ENCODE measurements at regions not wholly inside any gene's neighbourhood (a gene's known extent, or its start where the extent isn't known, plus 50 kb on each side); places are given as distances from the start of the nearest gene placed in this dataset.
A peak's percentile ranks its signal among the peaks of the same experiment; 100 is the strongest.
"Not testable (repeated sequence)": the region's sequence is repeated elsewhere in the genome, so short reads cannot be mapped to it uniquely, and the experiment has no call there.

DNA sequence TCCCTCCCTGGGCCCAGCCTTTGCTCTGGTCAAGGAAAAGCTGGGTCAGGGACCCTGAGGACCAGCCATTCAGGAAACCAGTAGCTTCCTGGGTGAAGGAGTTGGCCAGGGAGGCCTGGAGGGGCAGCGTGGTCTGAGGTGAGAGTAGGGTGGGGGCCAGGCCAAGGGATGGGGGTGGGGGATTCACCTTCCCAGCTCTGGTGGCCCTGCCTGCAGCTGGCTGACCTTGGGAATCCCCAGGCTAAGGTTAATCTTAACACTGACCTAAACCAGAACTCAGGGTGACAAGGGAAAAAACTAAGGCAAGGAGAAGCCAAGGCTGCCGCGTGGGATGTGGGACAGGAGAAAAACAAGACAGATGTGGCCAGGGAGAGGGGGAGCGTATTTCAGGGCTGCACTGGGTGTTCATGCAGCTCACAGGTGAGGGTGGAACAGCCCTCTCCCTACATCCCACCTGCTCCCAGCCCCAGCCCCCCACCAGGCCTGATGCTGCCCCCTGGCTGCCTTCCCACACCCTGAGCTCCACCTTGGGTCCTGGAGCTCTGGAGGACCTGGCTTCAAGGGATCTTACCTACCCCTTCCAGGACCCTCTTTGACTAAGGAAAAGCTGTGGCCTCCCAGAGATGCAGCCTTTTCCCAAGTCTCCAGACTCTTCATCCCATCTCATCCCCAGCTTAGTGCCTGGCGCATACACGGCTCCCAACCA is 132.7 kb upstream of the GRK3 start:
- H3K36me3 ChIP-seq; H3K27ac ChIP-seq; H3K4me3 ChIP-seq; H3K4me1 ChIP-seq; H3K27me3 ChIP-seq; H3K9me3 ChIP-seq; DNase-seq (ENCODE audit: low spot score in 2 of 2); intact Hi-C loops (cut with DNase I): not testable (repeated sequence)

DNA sequence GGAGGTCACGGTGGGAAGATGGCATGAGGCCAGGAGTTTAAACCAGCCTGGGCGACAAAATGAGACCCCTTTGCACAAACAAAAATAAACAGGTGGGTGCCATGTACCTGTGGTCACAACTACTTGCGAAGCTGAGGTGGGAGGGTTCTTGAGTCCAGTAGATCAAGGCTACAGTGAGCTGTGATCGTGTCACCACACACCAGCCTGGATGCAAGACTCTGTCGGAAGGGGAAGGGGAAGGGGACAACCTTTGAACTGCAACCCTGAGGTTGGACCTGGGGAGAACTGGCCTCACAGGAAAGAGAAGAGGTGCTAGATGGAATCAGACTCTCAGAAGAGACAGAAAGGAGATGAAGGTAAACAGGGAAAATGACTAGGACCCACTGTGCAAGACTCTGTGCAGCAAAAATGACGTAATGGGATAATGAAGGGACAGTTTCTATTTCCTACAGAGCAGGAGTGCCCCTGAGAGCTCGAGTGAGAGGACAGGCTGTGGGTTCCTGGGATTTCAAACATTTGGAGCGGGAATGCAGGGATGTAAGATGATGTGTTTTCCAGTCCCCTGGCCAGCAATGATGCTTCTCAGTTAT is 131.0 kb upstream of the GRK3 start:
- intact Hi-C loops (cut with DNase I); DNase-seq (ENCODE audit: low spot score in 2 of 2); H3K36me3 ChIP-seq: not testable (repeated sequence)

DNA sequence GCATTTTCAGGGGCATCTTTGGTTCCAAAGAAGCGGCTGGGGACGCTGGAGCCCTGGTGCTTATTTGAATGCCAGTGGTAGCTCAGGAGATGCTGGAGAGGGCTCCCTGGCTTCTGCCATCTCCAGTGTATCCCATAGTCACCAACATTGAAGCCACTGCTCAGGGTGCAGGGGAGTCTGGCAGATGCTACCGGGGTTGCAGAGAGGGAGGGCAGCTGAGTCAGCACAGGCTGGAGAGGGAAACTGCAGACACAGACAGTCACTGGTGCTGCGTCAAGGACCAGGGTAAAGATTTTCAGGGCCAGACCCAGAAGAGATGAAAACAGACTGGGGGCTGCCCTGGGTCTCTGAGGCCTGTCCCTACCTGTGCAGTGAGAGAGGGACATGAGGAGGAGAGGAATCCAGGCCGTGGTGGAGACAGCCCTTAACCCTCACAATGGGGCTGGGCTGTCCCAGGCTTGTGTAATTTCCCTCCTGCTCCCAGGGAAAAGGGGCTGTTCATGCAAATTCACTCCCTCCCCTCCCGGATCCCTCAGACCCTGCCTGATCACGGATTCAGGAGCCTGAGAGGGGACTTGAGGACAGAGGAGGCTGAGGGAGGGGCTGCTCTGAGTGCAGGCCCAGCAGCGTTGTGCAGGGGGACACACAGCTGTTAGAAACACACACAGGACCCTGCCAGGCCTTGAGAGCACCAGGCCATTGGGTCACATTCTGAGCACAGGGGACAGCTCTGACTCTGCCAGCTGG is 126.9 kb upstream of the GRK3 start:
- no peaks in the 10 kb centered on the region for H3K27me3 ChIP-seq
- intact Hi-C loops (cut with DNase I) = no loop called here
- DNase-seq (ENCODE audit: low spot score in 2 of 2) = no peak
- H3K27ac ChIP-seq = no peak overlapping the region
- no peak overlapping the region for H3K4me3 ChIP-seq
- no peaks in the 10 kb centered on the region for H3K36me3 ChIP-seq
- TF ChIP-seq, protein P1, sequence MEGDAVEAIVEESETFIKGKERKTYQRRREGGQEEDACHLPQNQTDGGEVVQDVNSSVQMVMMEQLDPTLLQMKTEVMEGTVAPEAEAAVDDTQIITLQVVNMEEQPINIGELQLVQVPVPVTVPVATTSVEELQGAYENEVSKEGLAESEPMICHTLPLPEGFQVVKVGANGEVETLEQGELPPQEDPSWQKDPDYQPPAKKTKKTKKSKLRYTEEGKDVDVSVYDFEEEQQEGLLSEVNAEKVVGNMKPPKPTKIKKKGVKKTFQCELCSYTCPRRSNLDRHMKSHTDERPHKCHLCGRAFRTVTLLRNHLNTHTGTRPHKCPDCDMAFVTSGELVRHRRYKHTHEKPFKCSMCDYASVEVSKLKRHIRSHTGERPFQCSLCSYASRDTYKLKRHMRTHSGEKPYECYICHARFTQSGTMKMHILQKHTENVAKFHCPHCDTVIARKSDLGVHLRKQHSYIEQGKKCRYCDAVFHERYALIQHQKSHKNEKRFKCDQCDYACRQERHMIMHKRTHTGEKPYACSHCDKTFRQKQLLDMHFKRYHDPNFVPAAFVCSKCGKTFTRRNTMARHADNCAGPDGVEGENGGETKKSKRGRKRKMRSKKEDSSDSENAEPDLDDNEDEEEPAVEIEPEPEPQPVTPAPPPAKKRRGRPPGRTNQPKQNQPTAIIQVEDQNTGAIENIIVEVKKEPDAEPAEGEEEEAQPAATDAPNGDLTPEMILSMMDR (IDR thresholded peaks at IDR 0.05) = no peak
- no peaks in the 10 kb centered on the region for H3K4me1 ChIP-seq
- H3K9me3 ChIP-seq = no peaks in the 10 kb centered on the region

More for the DNA sequence above, 131.0 kb upstream of the GRK3 start:
- not testable (repeated sequence) for H3K4me3 ChIP-seq, H3K9me3 ChIP-seq, H3K4me1 ChIP-seq, H3K27me3 ChIP-seq, H3K27ac ChIP-seq

DNA sequence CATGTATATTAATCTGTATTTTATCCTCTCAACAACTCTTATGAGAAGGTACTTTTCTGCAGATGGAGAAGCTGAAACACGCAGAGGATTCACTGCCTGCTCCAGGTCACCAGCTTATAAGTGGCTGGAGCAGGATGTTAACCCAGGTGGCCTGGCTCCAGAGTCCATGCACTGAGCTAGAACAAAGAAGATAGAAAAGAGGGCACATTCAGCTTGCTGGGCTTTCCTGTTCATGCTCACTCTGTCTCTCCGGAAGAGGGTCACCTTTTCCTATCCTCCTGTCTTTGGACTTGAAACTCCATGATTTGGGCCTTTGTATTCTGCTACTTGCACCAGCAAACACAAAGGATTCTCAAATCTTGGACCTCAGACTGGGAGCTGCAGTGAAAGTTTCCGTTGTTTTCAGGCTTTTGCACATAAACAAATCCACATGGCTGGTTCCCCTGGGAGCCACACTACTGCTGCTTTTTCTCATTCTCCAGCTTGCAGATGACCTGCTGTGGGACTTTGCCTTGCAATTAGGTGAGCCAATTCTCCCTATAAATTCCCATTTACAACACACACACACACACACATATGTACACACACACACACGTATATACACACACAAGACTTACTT is 117.3 kb upstream of the GRK3 start:
- Histone ChIP-seq H3K9me3 (no peaks in the 10 kb centered on the region), H3K36me3 (no peaks in the 10 kb centered on the region), H3K4me1 (peaks cover 5 to 17% of the 10 kb centered on the region in 2 donors), H3K27me3 (no peaks in the 10 kb centered on the region), H3K4me3 (no peak overlapping the region), H3K27ac (no peak overlapping the region)
- DNase-seq (ENCODE audit: low spot score in 2 of 2) = no peak
- TF ChIP-seq, protein P1 (IDR thresholded peaks at IDR 0.05) = no peak
- intact Hi-C loops (cut with DNase I) = loop anchor here (5.0 kb wide), 2 partner anchors 255 to 325 kb away; no protein-coding TSS in a partner anchor

- H3K27ac ChIP-seq = peak overlapping the region; percentile 80 to 81
- peaks cover 5 to 17% of the 10 kb centered on the region in 2 donors for H3K4me1 ChIP-seq
- intact Hi-C loops (cut with DNase I) = loop anchor here (5.0 kb wide), 2 partner anchors 254 to 324 kb away; no protein-coding TSS in a partner anchor
- DNase-seq (ENCODE audit: low spot score in 2 of 2) = peak; percentile 41 to 92
- TF ChIP-seq, protein P1 (IDR thresholded peaks at IDR 0.05) = peak; percentile 87 to 90 (median 89)
- no peaks in the 10 kb centered on the region for H3K9me3 ChIP-seq
- no peaks in the 10 kb centered on the region for H3K27me3 ChIP-seq
- no peaks in the 10 kb centered on the region for H3K36me3 ChIP-seq
- H3K4me3 ChIP-seq = peak overlapping the region; percentile 76 to 95
Measured at GRCh38 chr22:25447686-25448434, 116.6 kb upstream of the GRK3 start.

DNA sequence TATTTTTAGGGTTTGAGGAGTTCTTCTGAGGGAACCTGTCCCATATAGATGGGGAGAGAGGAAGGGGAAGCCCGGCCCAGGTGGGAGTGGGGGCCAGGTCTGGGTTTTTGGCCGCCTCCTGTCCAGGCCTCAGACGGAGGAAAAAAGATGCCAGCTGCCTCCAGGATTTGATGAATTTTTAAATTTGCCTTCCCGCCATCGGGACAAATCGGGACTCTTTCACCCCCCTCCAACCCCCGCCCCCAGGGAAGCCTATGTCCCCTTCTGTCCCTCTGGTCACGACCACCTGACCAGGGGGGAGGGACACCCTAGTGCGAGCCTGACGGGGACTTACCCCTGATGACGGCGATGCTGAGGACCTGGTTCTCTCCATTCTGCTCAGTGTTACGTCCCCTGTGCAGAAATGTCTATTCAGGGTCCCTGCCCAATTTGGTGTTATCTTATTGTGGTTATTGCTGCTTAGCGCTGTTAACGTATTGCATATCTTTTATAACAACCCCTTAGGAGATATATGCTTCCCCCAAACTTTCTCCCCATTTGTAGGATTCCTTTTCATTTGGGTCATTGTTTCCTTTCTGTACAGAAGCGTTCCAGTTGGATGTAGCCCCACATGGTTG is 115.9 kb upstream of the GRK3 start:
- Histone ChIP-seq H3K9me3 (no peaks in the 10 kb centered on the region), H3K27me3 (no peaks in the 10 kb centered on the region), H3K4me3 (peak overlapping the region; percentile 76 to 95), H3K27ac (peak overlapping the region; percentile 80 to 81), H3K4me1 (peaks cover 5 to 17% of the 10 kb centered on the region in 2 donors), H3K36me3 (peaks cover 0 to 3% of the 10 kb centered on the region in 2 donors)
- TF ChIP-seq, protein P1 (IDR thresholded peaks at IDR 0.05) = no peak
- DNase-seq (ENCODE audit: low spot score in 2 of 2) = no peak
- intact Hi-C loops (cut with DNase I) = loop anchor here (5.0 kb wide), 2 partner anchors 254 to 324 kb away; no protein-coding TSS in a partner anchor

All from ascending aorta (tissue), 2 donors.